Activated naive CD4-positive, alpha-beta T cell treated with anti-CD3 and anti-CD28 coated beads, Interleukin-2, amount 50 U/mL, for 24 hours (primary cell): ENCODE measurements at regions not wholly inside any gene's neighbourhood (a gene's known extent, or its start where the extent isn't known, plus 50 kb on each side); places are given as distances from the start of the nearest gene placed in this dataset.

Experiments used
- H3K27ac Mint-ChIP-seq: one replicate; pipeline ENCODE4 v1.8.0; 2021; ENCODE audit warnings: mild to moderate bottlenecking, mixed read lengths
- H3K27me3 Mint-ChIP-seq: one replicate; pipeline ENCODE4 v1.8.0; 2021; ENCODE audit warnings: mixed read lengths
- H3K36me3 Mint-ChIP-seq: one replicate; pipeline ENCODE4 v1.8.0; 2021; ENCODE audit warnings: mixed read lengths
- H3K4me1 Mint-ChIP-seq: one replicate; pipeline ENCODE4 v1.8.0; 2021; ENCODE audit warnings: mixed read lengths
- H3K4me3 Mint-ChIP-seq: one replicate; pipeline ENCODE4 v1.8.0; 2021; ENCODE audit warnings: mild to moderate bottlenecking, mixed read lengths
- H3K9me3 Mint-ChIP-seq: one replicate; pipeline ENCODE4 v1.8.0; 2021; ENCODE audit warnings: mixed read lengths

DNA sequence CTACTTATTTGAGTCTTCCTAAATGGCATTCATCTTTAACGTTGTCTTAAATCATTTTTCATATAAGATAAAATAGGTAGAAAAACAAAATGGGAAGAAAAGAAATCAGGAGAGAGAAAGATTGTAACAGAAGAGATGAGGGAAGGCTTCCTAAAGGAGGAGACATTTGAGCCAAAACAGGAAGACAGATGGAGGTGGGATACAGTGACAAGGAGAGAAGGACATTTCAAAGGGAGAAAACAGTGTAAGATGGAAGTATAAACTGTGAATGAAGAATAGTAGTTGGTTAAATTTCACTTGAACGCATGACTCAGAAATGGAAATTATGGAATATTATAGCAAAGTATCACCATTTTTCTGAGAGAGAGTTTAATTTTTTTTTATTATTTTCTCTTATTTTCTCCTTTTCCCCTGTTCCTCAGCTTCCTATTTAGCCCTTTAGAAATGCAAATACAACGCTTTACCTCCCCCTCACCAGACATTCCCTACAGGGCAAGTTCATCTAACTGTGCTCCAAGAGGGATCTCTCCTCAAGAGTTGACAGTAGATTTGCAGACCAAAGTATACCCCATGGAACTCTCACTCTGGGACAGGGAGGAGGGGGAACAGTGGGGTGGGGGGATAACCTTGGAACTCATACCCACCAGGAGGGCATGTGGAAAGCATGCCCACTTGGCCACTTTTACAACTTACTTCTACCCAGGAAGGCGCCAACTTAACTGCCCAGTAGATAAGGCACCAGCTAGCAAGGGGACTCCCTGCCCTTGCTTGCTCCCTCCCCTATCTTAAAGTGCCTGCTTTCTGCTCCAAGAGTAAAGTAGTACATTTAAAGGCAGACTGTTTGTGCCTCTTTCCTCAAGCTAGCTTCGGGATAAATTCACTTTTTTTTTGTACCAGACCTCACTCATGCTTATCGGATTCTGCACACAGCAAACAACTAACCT, 304.7 kb upstream of the POU5F2 start:
- Mint-ChIP-seq H3K27ac (no peak overlapping the region), H3K4me1 (peaks cover under 1% of the 10 kb centered on the region), H3K9me3 (no peaks in the 10 kb centered on the region), H3K4me3 (no peak overlapping the region), H3K27me3 (no peaks in the 10 kb centered on the region), H3K36me3 (peaks cover 37% of the 10 kb centered on the region)

DNA sequence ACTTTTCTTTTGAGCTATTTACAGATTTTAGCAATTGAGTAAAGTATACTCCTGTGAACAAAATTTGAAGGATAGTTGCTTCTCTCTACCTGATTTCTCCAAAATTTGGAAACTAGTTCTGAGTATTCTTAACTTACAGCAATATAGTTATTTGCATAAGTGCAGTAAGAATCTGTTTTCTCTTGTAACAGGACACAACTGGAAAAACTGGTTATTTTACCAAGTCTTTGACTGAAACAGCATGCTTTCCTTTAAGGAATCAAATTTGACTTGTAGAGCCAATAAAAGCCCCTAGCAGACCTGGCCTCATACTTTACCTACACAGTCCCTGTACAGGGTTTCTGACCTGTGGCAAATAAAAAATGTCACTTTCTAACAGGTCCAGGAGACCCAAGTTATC, 301.9 kb upstream of the POU5F2 start:
- H3K27me3 Mint-ChIP-seq: no peaks in the 10 kb centered on the region
- no peaks in the 10 kb centered on the region for H3K9me3 Mint-ChIP-seq
- no peak overlapping the region for H3K4me3 Mint-ChIP-seq
- H3K27ac Mint-ChIP-seq: no peak overlapping the region
- peaks cover 35% of the 10 kb centered on the region for H3K36me3 Mint-ChIP-seq
- H3K4me1 Mint-ChIP-seq: peaks cover 6% of the 10 kb centered on the region

DNA sequence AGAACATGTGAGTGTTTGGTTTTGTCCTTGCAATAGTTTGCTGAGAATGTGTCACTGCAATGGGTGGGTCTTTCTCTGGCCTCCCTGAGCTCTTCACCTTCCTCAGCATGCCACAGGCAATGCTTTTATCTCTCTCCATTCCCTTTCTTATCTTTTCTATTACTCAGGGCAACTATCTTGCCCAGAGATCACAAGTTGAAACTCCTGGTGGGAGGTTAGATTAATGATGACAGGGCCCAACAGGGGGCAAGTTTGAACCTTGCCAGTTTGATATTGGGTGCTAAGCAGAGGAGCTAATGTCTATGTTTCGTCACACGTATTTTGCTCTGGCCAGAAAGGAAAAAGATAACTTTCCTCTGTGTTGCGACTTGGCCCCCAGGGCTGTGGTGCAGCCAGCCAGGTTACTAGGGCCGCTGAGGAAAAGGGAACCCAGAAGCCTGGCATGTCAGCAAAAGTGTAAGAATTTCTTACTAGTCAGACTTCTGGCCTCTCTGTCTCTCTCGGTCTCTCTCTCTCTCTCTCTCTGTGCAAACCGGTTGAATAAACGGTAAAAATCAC, 299.3 kb upstream of the POU5F2 start:
- H3K4me3 Mint-ChIP-seq: no peak overlapping the region
- no peaks in the 10 kb centered on the region for H3K27me3 Mint-ChIP-seq
- H3K4me1 Mint-ChIP-seq: peaks cover 6% of the 10 kb centered on the region
- H3K36me3 Mint-ChIP-seq: peaks cover 36% of the 10 kb centered on the region
- no peaks in the 10 kb centered on the region for H3K9me3 Mint-ChIP-seq
- H3K27ac Mint-ChIP-seq: no peak overlapping the region

- H3K4me3 Mint-ChIP-seq: no peak overlapping the region
- no peaks in the 10 kb centered on the region for H3K27me3 Mint-ChIP-seq
- H3K4me1 Mint-ChIP-seq: peaks cover 6% of the 10 kb centered on the region
- H3K36me3 Mint-ChIP-seq: peaks cover 32% of the 10 kb centered on the region
- H3K9me3 Mint-ChIP-seq: no peaks in the 10 kb centered on the region
- H3K27ac Mint-ChIP-seq: no peak overlapping the region
Measured at GRCh38 chr5:94039101-94039500, 297.7 kb upstream of the POU5F2 start.

- peaks cover 57% of the 10 kb centered on the region for H3K36me3 Mint-ChIP-seq
- H3K9me3 Mint-ChIP-seq: peaks cover 8% of the 10 kb centered on the region
- no peak overlapping the region for H3K27ac Mint-ChIP-seq
- H3K4me3 Mint-ChIP-seq: no peak overlapping the region
- no peaks in the 10 kb centered on the region for H3K4me1 Mint-ChIP-seq
- no peaks in the 10 kb centered on the region for H3K27me3 Mint-ChIP-seq
Measured at GRCh38 chr5:94031631-94032030, 290.2 kb upstream of the POU5F2 start.

GRCh38 chr5:94028001-94028400, 286.6 kb upstream of the POU5F2 start:
- H3K27ac Mint-ChIP-seq: no peak overlapping the region
- peaks cover 8% of the 10 kb centered on the region for H3K9me3 Mint-ChIP-seq
- H3K4me1 Mint-ChIP-seq: no peaks in the 10 kb centered on the region
- peaks cover 59% of the 10 kb centered on the region for H3K36me3 Mint-ChIP-seq
- H3K4me3 Mint-ChIP-seq: no peak overlapping the region
- H3K27me3 Mint-ChIP-seq: no peaks in the 10 kb centered on the region

DNA sequence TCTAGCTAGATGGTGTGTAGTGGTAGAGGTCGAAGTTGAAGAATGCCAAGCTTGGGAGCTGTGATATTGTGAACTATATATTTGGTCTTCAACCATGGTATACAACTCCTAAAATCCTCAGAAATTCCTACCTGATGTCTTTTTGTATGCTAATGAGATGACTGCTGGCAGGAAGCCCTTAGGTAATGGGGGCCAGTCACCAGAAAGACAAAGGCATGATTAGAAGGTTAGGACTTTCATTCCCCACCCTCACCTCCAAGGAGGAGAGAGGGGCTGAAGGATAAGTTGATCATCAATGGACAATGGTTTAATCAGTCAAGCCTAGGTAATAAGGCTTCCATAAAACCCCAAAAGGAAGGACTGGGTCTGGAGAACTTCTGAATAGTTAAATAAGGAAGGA, 285.7 kb upstream of the POU5F2 start:
- no peak overlapping the region for H3K27ac Mint-ChIP-seq
- peaks cover 57% of the 10 kb centered on the region for H3K36me3 Mint-ChIP-seq
- no peaks in the 10 kb centered on the region for H3K27me3 Mint-ChIP-seq
- no peak overlapping the region for H3K4me3 Mint-ChIP-seq
- H3K9me3 Mint-ChIP-seq: peaks cover 8% of the 10 kb centered on the region
- no peaks in the 10 kb centered on the region for H3K4me1 Mint-ChIP-seq

DNA sequence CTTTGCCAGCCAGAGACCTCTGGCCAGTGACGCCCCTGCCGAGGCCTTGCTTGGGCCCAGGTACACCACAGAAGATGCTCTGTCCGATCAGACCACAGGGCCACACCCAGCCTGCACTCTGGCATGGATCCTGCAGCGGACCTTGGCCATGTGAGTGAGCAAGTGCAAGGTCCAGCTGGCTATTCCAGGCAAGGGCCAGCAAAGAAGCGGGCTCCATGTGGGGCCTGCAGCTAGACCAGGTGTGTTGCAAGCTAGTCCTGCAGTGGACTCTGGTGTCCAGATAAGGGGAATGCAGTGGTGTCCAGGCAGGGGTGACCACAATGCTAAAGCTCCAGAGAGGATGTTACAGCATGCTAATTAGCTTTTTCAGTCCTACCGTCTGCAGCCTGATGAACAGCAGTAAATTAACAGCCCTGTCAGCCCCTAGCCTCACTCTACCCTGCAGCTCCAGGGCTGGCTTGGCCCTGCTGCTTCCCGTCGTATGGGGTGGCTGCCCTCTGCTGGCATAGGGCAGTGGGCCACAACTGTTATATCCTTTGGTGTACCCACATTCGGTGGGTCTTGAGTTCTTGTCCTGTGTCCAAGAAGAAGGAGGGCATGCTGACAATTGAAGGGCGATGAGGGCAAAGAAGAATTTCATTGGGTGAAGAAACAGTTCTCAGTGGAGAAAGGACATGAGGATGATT, 284.5 kb upstream of the POU5F2 start:
- Mint-ChIP-seq H3K27ac (no peak overlapping the region), H3K27me3 (no peaks in the 10 kb centered on the region), H3K4me1 (no peaks in the 10 kb centered on the region), H3K4me3 (no peak overlapping the region), H3K36me3 (peaks cover 56% of the 10 kb centered on the region), H3K9me3 (peaks cover 8% of the 10 kb centered on the region)

DNA sequence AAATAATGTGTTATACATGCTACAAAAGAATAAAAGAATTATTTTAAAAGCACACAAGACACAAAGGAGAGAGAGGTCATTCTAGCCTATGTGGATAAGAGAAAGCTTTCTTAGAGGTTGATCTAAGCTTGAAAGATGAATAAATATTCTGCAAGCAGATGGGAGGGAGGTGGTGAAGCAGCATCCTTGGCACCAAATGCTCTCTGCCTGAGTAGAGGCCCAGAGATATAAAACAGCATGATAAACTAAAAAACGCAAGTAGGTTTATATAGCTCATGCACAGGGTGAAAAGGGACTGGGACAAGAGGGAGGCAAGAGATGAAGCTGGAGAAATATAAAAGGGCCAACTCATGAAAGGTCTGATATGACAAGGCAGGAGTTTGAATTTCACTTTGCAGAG, 283.2 kb upstream of the POU5F2 start:
- Mint-ChIP-seq H3K27me3 (no peaks in the 10 kb centered on the region), H3K4me1 (no peaks in the 10 kb centered on the region), H3K4me3 (no peak overlapping the region), H3K9me3 (peaks cover 2% of the 10 kb centered on the region), H3K27ac (no peak overlapping the region), H3K36me3 (peaks cover 59% of the 10 kb centered on the region)

DNA sequence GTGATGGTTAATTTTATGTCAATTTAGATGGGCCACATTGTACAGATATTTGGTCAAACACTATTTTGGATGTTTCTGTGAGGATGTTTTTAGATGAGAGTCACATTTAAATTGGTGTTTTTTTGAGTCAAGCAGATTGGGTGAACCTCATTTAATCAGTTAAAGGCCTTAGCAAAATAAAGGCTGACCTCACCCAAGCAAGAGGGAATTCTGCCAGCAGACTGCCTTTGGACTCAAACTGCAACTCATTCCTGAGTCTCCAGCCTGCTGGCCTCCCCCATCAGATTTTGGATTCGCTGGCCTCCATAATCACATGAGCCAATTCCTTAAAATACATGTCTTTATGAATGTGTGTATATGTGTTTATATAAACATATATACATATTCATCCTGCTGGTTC, 282.7 kb upstream of the POU5F2 start:
- Mint-ChIP-seq H3K4me1 (no peaks in the 10 kb centered on the region), H3K36me3 (peaks cover 58% of the 10 kb centered on the region), H3K27ac (no peak overlapping the region), H3K9me3 (no peaks in the 10 kb centered on the region), H3K27me3 (no peaks in the 10 kb centered on the region), H3K4me3 (no peak overlapping the region)

- Mint-ChIP-seq H3K27me3 (no peaks in the 10 kb centered on the region), H3K9me3 (peaks cover 11% of the 10 kb centered on the region), H3K27ac (no peak overlapping the region), H3K4me3 (no peak overlapping the region), H3K36me3 (peaks cover 72% of the 10 kb centered on the region), H3K4me1 (no peaks in the 10 kb centered on the region)
Measured at GRCh38 chr5:94021246-94021645, 279.8 kb upstream of the POU5F2 start.

GRCh38 chr5:94017579-94017978, 276.2 kb upstream of the POU5F2 start:
- H3K27me3 Mint-ChIP-seq: no peaks in the 10 kb centered on the region
- no peak overlapping the region for H3K4me3 Mint-ChIP-seq
- peaks cover 29% of the 10 kb centered on the region for H3K9me3 Mint-ChIP-seq
- H3K4me1 Mint-ChIP-seq: no peaks in the 10 kb centered on the region
- H3K36me3 Mint-ChIP-seq: peaks cover 77% of the 10 kb centered on the region
- no peak overlapping the region for H3K27ac Mint-ChIP-seq

GRCh38 chr5:94010814-94011213, 269.4 kb upstream of the POU5F2 start:
- Mint-ChIP-seq H3K9me3 (peaks cover 19% of the 10 kb centered on the region), H3K36me3 (peaks cover 39% of the 10 kb centered on the region), H3K27me3 (no peaks in the 10 kb centered on the region), H3K4me1 (peaks cover 9% of the 10 kb centered on the region), H3K27ac (no peak overlapping the region), H3K4me3 (no peak overlapping the region)

GRCh38 chr5:94009161-94009560, 267.8 kb upstream of the POU5F2 start:
- Mint-ChIP-seq H3K36me3 (peaks cover 24% of the 10 kb centered on the region), H3K27ac (no peak overlapping the region), H3K9me3 (peaks cover 6% of the 10 kb centered on the region), H3K27me3 (no peaks in the 10 kb centered on the region), H3K4me1 (peaks cover 9% of the 10 kb centered on the region), H3K4me3 (no peak overlapping the region)

DNA sequence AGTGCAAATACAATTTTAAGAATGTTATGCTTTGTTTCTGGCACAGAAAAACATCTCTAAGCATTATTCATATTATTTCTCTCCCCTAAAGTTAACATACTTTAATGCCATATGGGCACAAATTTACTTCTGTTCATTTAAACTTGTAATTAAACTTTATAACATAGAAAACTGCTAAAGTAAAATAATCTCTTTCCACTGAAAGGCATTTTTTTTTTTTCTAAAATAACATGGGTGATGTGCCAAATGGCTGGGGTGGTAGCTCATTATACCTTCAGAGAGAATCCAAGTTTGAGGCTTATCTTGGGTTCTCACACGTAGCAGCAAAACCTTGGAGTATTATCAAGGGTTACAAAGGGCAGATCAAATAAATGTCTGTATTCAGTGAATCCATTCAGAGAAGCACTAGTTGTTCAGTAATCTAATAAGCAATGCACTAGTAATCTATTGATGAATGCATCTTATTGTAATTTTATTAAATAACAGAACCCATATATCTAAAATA, 257.6 kb upstream of the POU5F2 start:
- H3K9me3 Mint-ChIP-seq: peaks cover 8% of the 10 kb centered on the region
- no peak overlapping the region for H3K4me3 Mint-ChIP-seq
- peaks cover 27% of the 10 kb centered on the region for H3K4me1 Mint-ChIP-seq
- peaks cover 30% of the 10 kb centered on the region for H3K36me3 Mint-ChIP-seq
- H3K27ac Mint-ChIP-seq: no peak overlapping the region
- no peaks in the 10 kb centered on the region for H3K27me3 Mint-ChIP-seq

- Mint-ChIP-seq H3K27me3 (no peaks in the 10 kb centered on the region), H3K4me1 (peaks cover 27% of the 10 kb centered on the region), H3K36me3 (peaks cover 31% of the 10 kb centered on the region), H3K9me3 (peaks cover 8% of the 10 kb centered on the region), H3K27ac (no peak overlapping the region), H3K4me3 (no peak overlapping the region)
Measured at GRCh38 chr5:93997562-93997961, 256.2 kb upstream of the POU5F2 start.
